Transverse colon (tissue), 3 donors: ENCODE measurements at regions not wholly inside any gene's neighbourhood (a gene's known extent, or its start where the extent isn't known, plus 50 kb on each side); places are given as distances from the start of the nearest gene placed in this dataset.

ENCODE experiments used
- CTCF ChIP-seq, 5 experiments: fragments of 200-600 bp in 3 of 5; fragments of 450-650 bp in 2 of 5; sonication (generic) in 3 of 5; IDR thresholded peaks; 1 replicate in 2 of 5; 2 replicates in 3 of 5; pipeline ENCODE4 v1.5.1; 2016 to 2017; ENCODE audit warnings: antibody characterized with exemption in 5 of 5, inconsistent platforms in 3 of 5, mild to moderate bottlenecking in 2 of 5, moderate library complexity in 1 of 5
- EP300 ChIP-seq: sonication (generic); formaldehyde crosslinking; IDR thresholded peaks from one replicate; pipeline ENCODE4 v1.6.1; 2017; ENCODE audit warnings: antibody characterized with exemption, low read depth
- POLR2A ChIP-seq: fragments of 450-650 bp; IDR thresholded peaks from one replicate; pipeline ENCODE4 v1.6.1; 2016; ENCODE audit warnings: antibody characterized with exemption, mild to moderate bottlenecking, moderate library complexity

GRCh38 chr6:168908166-168908565 lies 345.5 kb downstream of the THBS2 start:
- no peak for TF ChIP-seq CTCF (IDR thresholded peaks at IDR 0.05)
- no peak for TF ChIP-seq EP300
- TF ChIP-seq POLR2A: no peak
